K562 (cell line): ENCODE measurements at regions not wholly inside any gene's neighbourhood (a gene's known extent, or its start where the extent isn't known, plus 50 kb on each side); places are given as distances from the start of the nearest gene placed in this dataset.

ENCODE experiments used
- KLF1 ChIP-seq: fragments of 450-650 bp; IDR thresholded peaks from 2 replicates; pipeline ENCODE4 v1.6.1; 2016; ENCODE audit warnings: missing genetic modification characterization, missing compliant biosample characterization
- POLR2AphosphoS5 ChIP-seq: IDR thresholded peaks from 2 replicates; pipeline ENCODE4 v1.6.1; 2011; ENCODE audit warnings: mild to moderate bottlenecking, low read depth, low read length, moderate library complexity; ENCODE audit not compliant: control insufficient read depth, insufficient read depth
- POLR2G ChIP-seq: fragments of 200-400 bp; formaldehyde crosslinking; IDR thresholded peaks from 2 replicates; pipeline ENCODE4 v1.6.1; 2017; ENCODE audit warnings: low read depth, mild to moderate bottlenecking, antibody characterized with exemption, low read length, moderate library complexity
- RBM34 ChIP-seq: fragments of 200-400 bp; formaldehyde crosslinking; IDR thresholded peaks from 2 replicates; pipeline ENCODE4 v1.6.1; 2018; ENCODE audit warnings: low read length, borderline replicate concordance; ENCODE audit not compliant: insufficient read depth
- ZNF583 ChIP-seq: fragments of 250-450 bp; sonication (Bioruptor Pico); IDR thresholded peaks from 2 replicates; pipeline ENCODE4 v1.4.0; 2020
- TF ChIP-seq, protein P1 (sequence below): sonication (generic); formaldehyde crosslinking; IDR thresholded peaks from 2 replicates; pipeline ENCODE4 v1.9.0; 2022; ENCODE audit warnings: mild to moderate bottlenecking, missing genetic modification reagents
- TF ChIP-seq, protein P2 (sequence below), 3 experiments: IDR thresholded peaks in 2 of 3; conservative IDR thresholded peaks in 1 of 3; 2 replicates each; pipeline ENCODE4 v1.5.1; 2011 to 2012; ENCODE audit warnings: low read length in 3 of 3, mild to moderate bottlenecking in 3 of 3, control low read depth in 2 of 3, improper control_type of control experiment in 1 of 3, inconsistent platforms in 1 of 3, low read depth in 1 of 3, mixed read lengths in 1 of 3, moderate library complexity in 1 of 3; ENCODE audit not compliant: insufficient read depth in 2 of 3

DNA sequence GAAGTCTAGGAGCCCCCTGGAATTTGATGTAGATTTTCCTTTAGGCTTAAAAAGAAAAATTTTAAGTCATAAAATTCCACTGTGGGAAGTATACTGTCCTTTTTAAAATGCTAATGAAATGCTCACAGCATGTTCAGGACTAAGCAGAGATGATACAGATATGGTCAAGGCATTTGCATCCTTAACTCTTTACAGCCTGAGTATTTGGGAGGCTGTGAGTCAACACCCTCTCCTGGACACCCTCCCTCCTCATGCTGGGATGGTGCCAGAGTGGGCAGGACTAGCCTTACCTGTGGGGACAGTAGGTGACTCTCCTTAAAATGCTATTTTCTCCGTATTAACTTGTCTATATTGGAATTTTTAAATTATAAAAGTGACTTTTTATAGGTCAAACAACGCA is 197.4 kb upstream of the ELL2 start:
- TF ChIP-seq KLF1 (tag) (no peak), ZNF583 (CRISPR knock-in tag) (no peak), RBM34 (no peak), POLR2AphosphoS5 (no peak), POLR2G (no peak)
- TF ChIP-seq, protein P1, sequence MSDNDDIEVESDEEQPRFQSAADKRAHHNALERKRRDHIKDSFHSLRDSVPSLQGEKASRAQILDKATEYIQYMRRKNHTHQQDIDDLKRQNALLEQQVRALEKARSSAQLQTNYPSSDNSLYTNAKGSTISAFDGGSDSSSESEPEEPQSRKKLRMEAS (CRISPR knock-in tag), result no peak
- TF ChIP-seq, protein P2, sequence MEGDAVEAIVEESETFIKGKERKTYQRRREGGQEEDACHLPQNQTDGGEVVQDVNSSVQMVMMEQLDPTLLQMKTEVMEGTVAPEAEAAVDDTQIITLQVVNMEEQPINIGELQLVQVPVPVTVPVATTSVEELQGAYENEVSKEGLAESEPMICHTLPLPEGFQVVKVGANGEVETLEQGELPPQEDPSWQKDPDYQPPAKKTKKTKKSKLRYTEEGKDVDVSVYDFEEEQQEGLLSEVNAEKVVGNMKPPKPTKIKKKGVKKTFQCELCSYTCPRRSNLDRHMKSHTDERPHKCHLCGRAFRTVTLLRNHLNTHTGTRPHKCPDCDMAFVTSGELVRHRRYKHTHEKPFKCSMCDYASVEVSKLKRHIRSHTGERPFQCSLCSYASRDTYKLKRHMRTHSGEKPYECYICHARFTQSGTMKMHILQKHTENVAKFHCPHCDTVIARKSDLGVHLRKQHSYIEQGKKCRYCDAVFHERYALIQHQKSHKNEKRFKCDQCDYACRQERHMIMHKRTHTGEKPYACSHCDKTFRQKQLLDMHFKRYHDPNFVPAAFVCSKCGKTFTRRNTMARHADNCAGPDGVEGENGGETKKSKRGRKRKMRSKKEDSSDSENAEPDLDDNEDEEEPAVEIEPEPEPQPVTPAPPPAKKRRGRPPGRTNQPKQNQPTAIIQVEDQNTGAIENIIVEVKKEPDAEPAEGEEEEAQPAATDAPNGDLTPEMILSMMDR (IDR thresholded peaks at IDR 0.05 in 2 of 3, conservative IDR thresholded peaks at IDR 0.05 in 1 of 3; ENCODE audit: insufficient read depth in 2 of 3, low read depth in 1 of 3, low read length in 3 of 3), result no peak
